ENCODE measurements at regions not wholly inside any gene's neighbourhood (a gene's known extent, or its start where the extent isn't known, plus 50 kb on each side); places are given as distances from the start of the nearest gene placed in this dataset.
"Not testable (repeated sequence)": the region's sequence is repeated elsewhere in the genome, so short reads cannot be mapped to it uniquely, and the experiment has no call there.

DNA sequence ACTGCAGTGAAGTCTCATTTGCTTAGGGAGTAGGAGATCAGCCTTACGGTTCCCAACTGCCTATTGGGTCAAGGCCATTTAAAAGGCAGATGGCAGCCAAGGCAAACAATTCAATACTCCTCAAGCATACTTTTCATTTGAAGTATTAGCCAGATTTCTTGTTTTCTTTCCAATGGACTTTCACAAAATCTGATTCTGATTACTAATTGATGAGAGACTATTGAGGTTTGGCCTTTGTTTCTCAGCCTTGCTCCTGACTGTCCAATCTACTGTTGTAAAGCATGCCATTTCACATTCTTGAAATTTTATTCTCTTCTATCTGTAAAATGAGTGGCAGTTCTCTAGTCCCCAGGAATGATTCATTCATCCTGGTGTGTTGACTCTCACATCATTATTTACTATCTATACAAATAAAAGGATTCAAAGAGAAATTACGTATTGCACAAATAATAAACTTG is 166.2 kb upstream of the TGFBR2 start:
- DNase-seq (ENCODE audit: low read depth, low spot score), result no peak
- Histone ChIP-seq H3K9ac (ENCODE audit: insufficient read length) (no peak overlapping the region), H3K36me3 (ENCODE audit: insufficient read depth, low read length) (no peaks in the 10 kb centered on the region), H3K9me3 (ENCODE audit: low read depth, low read length) (no peaks in the 10 kb centered on the region), H3K4me3 (no peak overlapping the region), H3K27ac (no peak overlapping the region)
- TF ChIP-seq FOXP2 (optimal IDR thresholded peaks at IDR 0.05; ENCODE audit: control extremely low read depth, extremely low read length, insufficient read depth) (no peak), EZH2 (IDR thresholded peaks at IDR 0.05) (no peak), POLR2AphosphoS5 (IDR thresholded peaks at IDR 0.05; ENCODE audit: borderline replicate concordance, low read depth, low read length) (no peak)

DNA sequence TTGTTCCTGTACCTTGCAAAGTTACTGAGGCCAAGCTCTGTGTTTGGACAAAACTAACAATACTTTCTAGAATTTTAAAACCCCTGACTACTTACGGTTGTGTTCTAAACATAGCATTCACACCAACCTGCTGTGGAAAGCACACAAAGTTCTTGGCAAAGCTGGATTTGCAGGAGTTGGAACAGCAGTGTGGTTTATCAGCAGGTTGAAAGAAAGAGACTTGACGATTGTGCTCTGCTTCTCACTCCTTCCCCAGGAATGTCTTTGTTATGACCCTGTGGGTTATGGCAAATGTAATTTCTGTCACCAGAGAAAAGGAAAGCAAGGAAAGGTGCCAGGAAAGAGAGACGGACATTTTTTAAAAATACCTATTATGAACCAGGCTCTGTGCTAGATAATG is 165.5 kb upstream of the TGFBR2 start:
- Histone ChIP-seq H3K9me3 (ENCODE audit: low read depth, low read length) (no peaks in the 10 kb centered on the region), H3K36me3 (ENCODE audit: insufficient read depth, low read length) (no peaks in the 10 kb centered on the region), H3K9ac (ENCODE audit: insufficient read length) (no peak overlapping the region), H3K4me3 (no peak overlapping the region), H3K27ac (no peak overlapping the region)
- TF ChIP-seq EZH2 (IDR thresholded peaks at IDR 0.05), result no peak
- TF ChIP-seq POLR2AphosphoS5 (IDR thresholded peaks at IDR 0.05; ENCODE audit: borderline replicate concordance, low read depth, low read length), result no peak
- TF ChIP-seq FOXP2 (optimal IDR thresholded peaks at IDR 0.05; ENCODE audit: control extremely low read depth, extremely low read length, insufficient read depth), result no peak
- no peak for DNase-seq (ENCODE audit: low read depth, low spot score)

DNA sequence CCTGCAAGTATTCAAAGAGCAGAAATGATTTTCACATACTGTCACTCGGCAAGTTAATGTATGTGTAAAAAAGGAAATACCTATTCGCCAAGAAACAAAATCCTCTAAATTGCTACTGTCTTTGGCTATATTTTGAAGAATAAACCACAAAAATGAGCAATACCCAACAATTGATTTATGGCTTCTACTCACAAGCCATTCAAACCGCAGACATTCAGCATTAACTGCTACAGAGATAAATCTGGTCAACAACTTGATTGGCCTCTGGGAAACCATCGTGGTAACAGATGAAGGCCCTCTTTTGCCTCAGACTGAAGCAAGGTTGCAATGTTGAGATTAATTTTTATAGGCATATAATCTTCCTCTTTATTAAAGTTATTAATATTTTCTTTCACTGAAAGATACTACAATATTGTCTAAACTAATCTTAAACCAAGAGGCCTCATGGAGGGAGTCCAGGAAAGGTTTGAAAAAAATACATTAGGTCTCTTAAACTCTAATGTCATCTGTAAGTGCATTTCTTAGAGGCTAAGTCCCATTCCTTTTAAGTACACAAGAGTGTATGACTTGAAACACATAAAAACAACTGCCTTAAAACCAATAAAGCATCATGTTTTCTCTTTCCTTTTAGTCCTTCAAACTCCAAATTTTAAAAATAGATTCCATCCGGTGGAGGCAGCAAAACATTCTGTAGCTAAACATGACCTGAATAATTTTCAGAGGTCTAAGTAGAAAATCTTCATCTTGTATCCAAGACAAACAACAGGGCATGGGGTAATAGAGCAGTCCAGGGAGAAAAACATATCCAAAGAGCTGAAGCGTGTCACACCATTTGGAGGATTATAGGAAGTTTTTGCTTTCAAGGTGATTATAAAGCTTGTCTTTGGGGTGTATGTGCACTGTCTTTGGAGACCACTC is 162.4 kb upstream of the TGFBR2 start:
- H3K36me3 ChIP-seq (ENCODE audit: insufficient read depth, low read length), result no peaks in the 10 kb centered on the region
- TF ChIP-seq FOXP2 (optimal IDR thresholded peaks at IDR 0.05; ENCODE audit: control extremely low read depth, extremely low read length, insufficient read depth), result no peak
- no peak for TF ChIP-seq EZH2 (IDR thresholded peaks at IDR 0.05)
- TF ChIP-seq POLR2AphosphoS5 (IDR thresholded peaks at IDR 0.05; ENCODE audit: borderline replicate concordance, low read depth, low read length), result no peak
- no peak overlapping the region for H3K9ac ChIP-seq (ENCODE audit: insufficient read length)
- DNase-seq (ENCODE audit: low read depth, low spot score), result no peak
- H3K4me3 ChIP-seq, result no peak overlapping the region
- H3K9me3 ChIP-seq (ENCODE audit: low read depth, low read length), result no peaks in the 10 kb centered on the region
- H3K27ac ChIP-seq, result no peak overlapping the region

DNA sequence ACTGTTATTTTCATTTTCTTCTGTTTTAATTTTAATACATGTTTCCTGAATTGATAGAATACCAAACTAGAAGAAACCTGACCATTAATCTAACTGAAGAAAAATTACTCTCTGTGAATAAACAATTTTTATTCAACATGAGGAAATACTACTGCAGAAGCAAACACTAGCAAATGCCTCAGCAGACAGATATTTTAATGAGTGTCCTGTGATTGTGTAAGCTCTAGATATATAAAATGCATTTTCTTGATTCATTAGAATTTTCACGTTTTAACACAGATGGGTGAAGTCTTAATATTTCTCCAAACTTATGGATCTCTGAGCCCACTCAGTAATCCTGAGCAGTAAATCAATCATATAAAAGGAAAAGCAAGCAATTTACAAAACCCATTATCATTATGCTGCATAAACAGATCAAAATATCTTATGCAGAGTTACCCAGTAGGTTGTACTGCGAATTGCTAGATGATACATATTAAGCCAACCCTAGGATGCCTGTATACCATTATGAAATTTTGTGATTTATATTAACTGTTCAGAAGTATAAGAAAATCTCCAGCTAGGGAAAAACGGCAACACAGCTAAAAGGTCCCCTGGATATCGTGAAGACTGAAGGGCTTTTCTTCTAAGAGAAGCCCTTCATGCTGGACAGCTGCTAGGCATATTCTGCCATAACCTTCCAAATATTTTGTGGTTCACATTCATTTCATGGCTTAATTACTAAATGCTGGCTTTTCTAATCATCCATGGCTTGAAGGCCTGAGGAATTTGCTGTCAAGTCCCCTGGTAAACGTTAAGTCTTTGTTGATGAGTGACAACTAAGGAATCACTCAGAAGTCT is 157.7 kb upstream of the TGFBR2 start:
- no peak for DNase-seq (ENCODE audit: low read depth, low spot score)
- no peaks in the 10 kb centered on the region for H3K36me3 ChIP-seq (ENCODE audit: insufficient read depth, low read length)
- H3K9ac ChIP-seq (ENCODE audit: insufficient read length), result no peak overlapping the region
- no peak overlapping the region for H3K4me3 ChIP-seq
- no peaks in the 10 kb centered on the region for H3K9me3 ChIP-seq (ENCODE audit: low read depth, low read length)
- TF ChIP-seq POLR2AphosphoS5 (IDR thresholded peaks at IDR 0.05; ENCODE audit: borderline replicate concordance, low read depth, low read length), result no peak
- TF ChIP-seq FOXP2 (optimal IDR thresholded peaks at IDR 0.05; ENCODE audit: control extremely low read depth, extremely low read length, insufficient read depth), result no peak
- TF ChIP-seq EZH2 (IDR thresholded peaks at IDR 0.05), result no peak
- H3K27ac ChIP-seq, result no peak overlapping the region

DNA sequence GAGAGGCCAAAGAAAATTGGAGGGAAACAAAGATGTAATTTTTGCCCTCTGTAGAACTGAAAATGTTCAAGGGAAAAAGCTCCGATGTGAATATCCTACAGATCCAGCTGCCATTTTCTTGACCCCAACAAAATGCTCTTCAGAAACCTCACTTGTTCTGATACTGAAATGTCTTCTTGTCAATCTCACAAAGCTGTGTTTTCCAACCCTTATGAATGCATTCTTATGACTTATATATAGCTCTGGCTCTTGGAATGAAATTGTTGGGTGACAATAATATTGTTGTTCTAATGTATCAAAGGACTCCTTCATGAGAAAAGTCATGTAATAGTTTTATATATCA is 157.1 kb upstream of the TGFBR2 start:
- Histone ChIP-seq H3K9me3 (ENCODE audit: low read depth, low read length) (no peaks in the 10 kb centered on the region), H3K27ac (no peak overlapping the region), H3K4me3 (no peak overlapping the region), H3K36me3 (ENCODE audit: insufficient read depth, low read length) (no peaks in the 10 kb centered on the region), H3K9ac (ENCODE audit: insufficient read length) (no peak overlapping the region)
- DNase-seq (ENCODE audit: low read depth, low spot score), result no peak
- TF ChIP-seq FOXP2 (optimal IDR thresholded peaks at IDR 0.05; ENCODE audit: control extremely low read depth, extremely low read length, insufficient read depth) (no peak), EZH2 (IDR thresholded peaks at IDR 0.05) (no peak), POLR2AphosphoS5 (IDR thresholded peaks at IDR 0.05; ENCODE audit: borderline replicate concordance, low read depth, low read length) (no peak)

DNA sequence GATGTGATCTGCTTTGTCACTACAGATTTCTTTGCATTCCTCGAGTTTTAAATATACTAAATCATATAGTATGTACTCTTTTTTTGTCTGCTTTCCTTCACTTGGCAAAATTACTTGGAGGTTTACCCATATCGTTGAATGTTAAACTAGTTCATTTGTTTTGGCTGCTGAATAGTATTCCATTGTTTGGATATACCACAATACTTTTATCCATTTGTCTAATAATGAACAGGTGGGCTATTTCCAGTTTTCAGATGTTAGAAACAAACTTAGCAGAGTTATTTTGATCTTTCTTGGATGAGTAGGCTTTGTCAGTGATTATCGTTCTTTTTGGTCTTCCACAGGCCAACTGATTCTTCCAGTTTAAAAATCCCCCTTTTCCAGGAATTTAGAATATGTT is 154.0 kb upstream of the TGFBR2 start:
- TF ChIP-seq POLR2AphosphoS5 (IDR thresholded peaks at IDR 0.05; ENCODE audit: borderline replicate concordance, low read depth, low read length) (no peak), FOXP2 (optimal IDR thresholded peaks at IDR 0.05; ENCODE audit: control extremely low read depth, extremely low read length, insufficient read depth) (no peak), EZH2 (IDR thresholded peaks at IDR 0.05) (no peak)
- H3K4me3 ChIP-seq, result no peak overlapping the region

DNA sequence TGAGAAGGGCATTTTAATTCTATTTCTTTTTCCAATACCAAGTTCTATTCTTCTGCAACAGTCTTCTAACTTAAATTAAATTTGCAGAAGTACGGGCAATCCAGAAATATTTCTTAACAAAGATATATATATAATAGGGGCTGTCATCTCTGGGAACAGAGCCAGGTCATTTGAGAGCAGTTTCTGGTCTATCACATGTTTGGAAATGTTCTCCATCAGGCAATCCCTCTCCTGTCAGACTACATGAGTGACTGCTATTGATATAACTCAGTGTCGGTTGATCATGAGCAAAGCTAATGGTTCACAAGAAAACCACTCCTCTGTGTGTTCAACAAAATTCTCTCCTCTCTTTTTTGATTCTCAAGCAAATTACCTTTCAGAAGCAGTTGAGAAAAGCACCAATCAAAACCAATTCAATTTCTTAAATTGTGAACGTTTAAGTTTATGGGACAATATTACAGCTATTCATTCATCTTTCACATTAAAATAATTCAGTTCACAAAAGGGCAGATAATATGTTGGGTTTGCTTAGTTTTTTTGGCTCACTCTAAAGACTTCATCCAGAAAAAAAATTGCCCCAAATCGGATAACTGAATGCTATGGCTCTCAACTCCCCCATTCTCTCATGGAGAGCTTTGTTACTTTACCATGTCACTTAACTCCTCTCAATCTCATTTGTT is 152.9 kb upstream of the TGFBR2 start:
- TF ChIP-seq FOXP2 (optimal IDR thresholded peaks at IDR 0.05; ENCODE audit: control extremely low read depth, extremely low read length, insufficient read depth) (no peak), EZH2 (IDR thresholded peaks at IDR 0.05) (no peak), POLR2AphosphoS5 (IDR thresholded peaks at IDR 0.05; ENCODE audit: borderline replicate concordance, low read depth, low read length) (no peak)
- Histone ChIP-seq H3K4me3 (no peak overlapping the region), H3K9me3 (ENCODE audit: low read depth, low read length) (no peaks in the 10 kb centered on the region), H3K9ac (ENCODE audit: insufficient read length) (no peak overlapping the region), H3K27ac (no peak overlapping the region), H3K36me3 (ENCODE audit: insufficient read depth, low read length) (no peaks in the 10 kb centered on the region)
- no peak for DNase-seq (ENCODE audit: low read depth, low spot score)

More for the DNA sequence above, 154.0 kb upstream of the TGFBR2 start:
- H3K9ac ChIP-seq (ENCODE audit: insufficient read length), result no peak overlapping the region
- no peak for DNase-seq (ENCODE audit: low read depth, low spot score)
- H3K27ac ChIP-seq, result no peak overlapping the region
- no peaks in the 10 kb centered on the region for H3K36me3 ChIP-seq (ENCODE audit: insufficient read depth, low read length)
- H3K9me3 ChIP-seq (ENCODE audit: low read depth, low read length), result no peaks in the 10 kb centered on the region

DNA sequence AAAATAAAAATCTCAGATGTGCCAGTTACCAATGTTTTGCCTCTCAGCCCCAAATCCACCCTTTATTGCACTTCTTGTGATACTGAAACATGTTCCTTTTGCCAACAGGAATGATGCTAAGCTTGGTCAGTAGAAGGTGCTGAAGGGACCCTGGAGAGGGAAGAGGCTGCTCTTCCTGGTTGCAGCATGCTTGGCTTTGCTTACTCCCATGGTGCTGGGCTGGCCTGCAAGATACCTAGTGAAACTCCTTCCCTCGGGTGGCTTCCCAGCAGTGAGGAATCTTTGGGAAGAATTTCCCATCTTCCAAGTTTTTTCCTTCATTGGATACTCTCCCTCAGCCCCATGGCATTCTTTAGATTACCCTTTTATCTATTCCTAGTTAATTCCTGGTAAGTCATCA is 151.8 kb upstream of the TGFBR2 start:
- no peak for DNase-seq (ENCODE audit: low read depth, low spot score)
- Histone ChIP-seq H3K9me3 (ENCODE audit: low read depth, low read length) (no peaks in the 10 kb centered on the region), H3K9ac (ENCODE audit: insufficient read length) (no peak overlapping the region), H3K36me3 (ENCODE audit: insufficient read depth, low read length) (no peaks in the 10 kb centered on the region), H3K27ac (no peak overlapping the region), H3K4me3 (no peak overlapping the region)
- no peak for TF ChIP-seq EZH2 (IDR thresholded peaks at IDR 0.05)
- no peak for TF ChIP-seq POLR2AphosphoS5 (IDR thresholded peaks at IDR 0.05; ENCODE audit: borderline replicate concordance, low read depth, low read length)
- no peak for TF ChIP-seq FOXP2 (optimal IDR thresholded peaks at IDR 0.05; ENCODE audit: control extremely low read depth, extremely low read length, insufficient read depth)

DNA sequence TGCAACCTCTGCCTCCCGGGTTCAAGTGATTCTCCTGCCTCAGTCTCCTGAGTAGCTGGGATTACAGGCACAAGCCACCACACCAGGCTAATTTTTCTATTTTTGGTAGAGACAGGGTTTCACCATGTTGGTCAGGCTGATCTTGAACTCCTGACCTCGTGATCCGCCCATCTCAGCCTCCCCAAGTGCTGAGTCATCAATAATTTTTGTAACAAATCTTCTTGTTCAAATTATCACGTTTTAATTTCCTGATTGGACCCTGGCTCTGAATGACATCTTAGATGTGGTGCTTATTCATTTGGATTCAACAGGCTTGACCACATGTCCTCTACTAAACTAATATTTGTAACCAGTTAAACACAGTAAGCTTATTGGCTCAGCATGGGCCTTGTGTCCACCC is 151.3 kb upstream of the TGFBR2 start:
- H3K36me3 ChIP-seq (ENCODE audit: insufficient read depth, low read length); H3K4me3 ChIP-seq; H3K9me3 ChIP-seq (ENCODE audit: low read depth, low read length); H3K27ac ChIP-seq; DNase-seq (ENCODE audit: low read depth, low spot score); H3K9ac ChIP-seq (ENCODE audit: insufficient read length): not testable (repeated sequence)
